Breast epithelium (tissue), 4 donors: ENCODE measurements at regions not wholly inside any gene's neighbourhood (a gene's known extent, or its start where the extent isn't known, plus 50 kb on each side); places are given as distances from the start of the nearest gene placed in this dataset.

Source experiments
- DNase-seq, 2 donors: peaks; one replicate each; pipeline ENCODE4 v3.0.0-alpha.2; 2019; ENCODE audit warnings: low spot score in 2 of 2
- H3K27ac ChIP-seq, 2 donors: fragments of 200-600 bp; sonication (generic) in 1 of 2; one replicate each; pipeline ENCODE4 v1.5.1; 2016 to 2019; ENCODE audit warnings: mild to moderate bottlenecking in 1 of 2
- H3K27me3 ChIP-seq, 2 donors: fragments of 200-600 bp; sonication (generic) in 1 of 2; one replicate each; pipeline versions ENCODE4 v1.5.1 to v1.6.0; 2017 to 2019; ENCODE audit warnings: control low read depth in 1 of 2, mild to moderate bottlenecking in 1 of 2
- H3K36me3 ChIP-seq: fragments of 200-600 bp; one replicate; pipeline ENCODE4 v1.5.1; 2019
- H3K4me1 ChIP-seq, 2 donors: fragments of 200-600 bp; sonication (generic); one replicate each; pipeline ENCODE4 v1.5.1; 2016 to 2019; ENCODE audit warnings: control low read depth in 1 of 2
- H3K4me3 ChIP-seq, 3 donors: fragments of 200-600 bp; sonication (generic); 1 replicate in 2 of 3; 2 replicates in 1 of 3; pipeline ENCODE4 v1.5.1; 2016 to 2019; ENCODE audit warnings: mild to moderate bottlenecking in 3 of 3, moderate library complexity in 2 of 3
- H3K9me3 ChIP-seq, 2 donors: fragments of 200-600 bp; sonication (generic) in 1 of 2; one replicate each; pipeline ENCODE4 v1.5.1; 2016 to 2019; ENCODE audit warnings: control low read depth in 1 of 2
- POLR2A ChIP-seq: fragments of 450-650 bp; IDR thresholded peaks from one replicate; pipeline ENCODE4 v1.6.1; 2016; ENCODE audit warnings: antibody characterized with exemption, mild to moderate bottlenecking, moderate library complexity
- POLR2AphosphoS5 ChIP-seq, 3 donors: sonication (generic); formaldehyde crosslinking; IDR thresholded peaks; one replicate each; pipeline ENCODE4 v1.6.1; 2017; ENCODE audit warnings: antibody characterized with exemption in 3 of 3
- intact Hi-C: fragments of 100-400 bp; cut with DNase I; formaldehyde crosslinking; loops from one replicate; pipeline ENCODE4 v1.15.1; 2023; ENCODE audit warnings: low total_unique reads
- TF ChIP-seq, protein P1 (sequence below), 3 donors: fragments of 450-650 bp; IDR thresholded peaks; one replicate each; pipeline ENCODE4 v1.5.1; 2016 to 2017; ENCODE audit warnings: antibody characterized with exemption in 3 of 3, mild to moderate bottlenecking in 3 of 3, moderate library complexity in 3 of 3

DNA sequence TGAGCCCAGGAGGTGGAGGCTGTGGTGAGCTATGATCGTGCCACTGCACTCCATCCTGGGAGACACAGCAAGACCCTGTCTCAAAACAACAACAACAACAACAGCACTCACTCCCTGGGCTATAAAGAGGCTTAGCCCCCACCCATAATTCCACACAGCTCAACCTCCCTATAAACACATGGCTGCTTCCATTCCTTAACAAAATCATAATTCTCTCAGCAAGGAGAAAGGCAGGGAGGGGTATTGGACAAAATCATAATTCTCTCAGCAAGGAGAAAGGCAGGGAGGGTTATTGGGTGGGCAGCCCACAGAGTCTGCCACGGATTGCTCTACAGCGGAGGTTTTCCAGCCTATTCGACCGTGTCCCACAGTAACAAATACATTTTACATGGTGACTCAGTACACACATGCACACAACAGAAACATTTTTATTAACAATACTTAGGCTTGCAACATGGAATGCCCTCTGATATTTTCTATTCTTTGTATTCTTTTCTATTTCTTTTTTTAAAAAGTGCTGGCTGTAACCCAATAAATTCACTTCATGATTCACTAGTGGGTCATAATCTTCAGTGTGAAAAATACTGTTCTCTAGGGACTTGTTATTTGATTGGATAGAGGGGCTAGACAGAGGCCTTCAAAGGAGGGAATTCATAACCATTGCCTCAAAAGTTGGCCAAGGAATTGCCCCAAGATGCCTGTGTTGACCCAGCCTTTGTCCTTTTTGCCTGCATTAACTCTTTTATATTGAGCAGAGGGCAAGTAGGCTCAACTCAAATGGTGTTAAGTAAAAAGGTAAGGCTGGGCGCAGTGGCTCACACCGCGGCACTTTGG, 50.6 kb upstream of the ZMYND8 start:
- H3K27ac ChIP-seq, result no peak overlapping the region
- H3K9me3 ChIP-seq, result no peaks in the 10 kb centered on the region
- no peaks in the 10 kb centered on the region for H3K27me3 ChIP-seq
- intact Hi-C loops, result no loop called here
- H3K4me1 ChIP-seq, result no peaks in the 10 kb centered on the region
- no peak overlapping the region for H3K4me3 ChIP-seq
- no peak for DNase-seq
- no peaks in the 10 kb centered on the region for H3K36me3 ChIP-seq
- no peak for TF ChIP-seq POLR2AphosphoS5 (IDR thresholded peaks at IDR 0.05)
- TF ChIP-seq, protein P1, sequence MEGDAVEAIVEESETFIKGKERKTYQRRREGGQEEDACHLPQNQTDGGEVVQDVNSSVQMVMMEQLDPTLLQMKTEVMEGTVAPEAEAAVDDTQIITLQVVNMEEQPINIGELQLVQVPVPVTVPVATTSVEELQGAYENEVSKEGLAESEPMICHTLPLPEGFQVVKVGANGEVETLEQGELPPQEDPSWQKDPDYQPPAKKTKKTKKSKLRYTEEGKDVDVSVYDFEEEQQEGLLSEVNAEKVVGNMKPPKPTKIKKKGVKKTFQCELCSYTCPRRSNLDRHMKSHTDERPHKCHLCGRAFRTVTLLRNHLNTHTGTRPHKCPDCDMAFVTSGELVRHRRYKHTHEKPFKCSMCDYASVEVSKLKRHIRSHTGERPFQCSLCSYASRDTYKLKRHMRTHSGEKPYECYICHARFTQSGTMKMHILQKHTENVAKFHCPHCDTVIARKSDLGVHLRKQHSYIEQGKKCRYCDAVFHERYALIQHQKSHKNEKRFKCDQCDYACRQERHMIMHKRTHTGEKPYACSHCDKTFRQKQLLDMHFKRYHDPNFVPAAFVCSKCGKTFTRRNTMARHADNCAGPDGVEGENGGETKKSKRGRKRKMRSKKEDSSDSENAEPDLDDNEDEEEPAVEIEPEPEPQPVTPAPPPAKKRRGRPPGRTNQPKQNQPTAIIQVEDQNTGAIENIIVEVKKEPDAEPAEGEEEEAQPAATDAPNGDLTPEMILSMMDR (IDR thresholded peaks at IDR 0.05), result no peak
- TF ChIP-seq POLR2A, result no peak

DNA sequence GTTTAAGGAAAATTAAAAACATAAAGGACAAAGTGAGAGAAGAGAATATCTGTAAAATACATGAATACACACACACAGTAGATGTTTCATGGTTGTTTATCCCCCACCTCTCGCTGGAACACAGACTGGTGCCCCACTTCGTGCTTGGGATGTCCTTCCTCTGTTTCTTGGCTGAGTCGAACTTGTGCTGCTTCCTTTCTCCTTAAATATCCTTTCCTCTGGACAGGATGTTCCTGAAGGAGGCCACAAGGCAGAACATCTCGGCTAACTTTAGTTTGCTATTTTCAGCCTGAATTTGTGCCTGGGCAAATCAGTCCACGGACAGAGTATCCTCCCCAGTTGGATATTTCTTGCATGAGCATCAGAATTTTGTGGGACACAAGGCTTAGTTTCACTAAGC, 54.7 kb upstream of the ZMYND8 start:
- H3K27me3 ChIP-seq, result no peaks in the 10 kb centered on the region
- no peaks in the 10 kb centered on the region for H3K4me1 ChIP-seq
- no peak for DNase-seq
- no peaks in the 10 kb centered on the region for H3K36me3 ChIP-seq
- H3K4me3 ChIP-seq, result peak overlapping the region in 1 of 3 donors; percentile 11
- no peaks in the 10 kb centered on the region for H3K9me3 ChIP-seq
- TF ChIP-seq POLR2AphosphoS5 (IDR thresholded peaks at IDR 0.05) (no peak), POLR2A (no peak)
- TF ChIP-seq, protein P1 (IDR thresholded peaks at IDR 0.05), result no peak
- H3K27ac ChIP-seq, result peak overlapping the region in 1 of 2 donors; percentile 55
- intact Hi-C loops, result no loop called here

DNA sequence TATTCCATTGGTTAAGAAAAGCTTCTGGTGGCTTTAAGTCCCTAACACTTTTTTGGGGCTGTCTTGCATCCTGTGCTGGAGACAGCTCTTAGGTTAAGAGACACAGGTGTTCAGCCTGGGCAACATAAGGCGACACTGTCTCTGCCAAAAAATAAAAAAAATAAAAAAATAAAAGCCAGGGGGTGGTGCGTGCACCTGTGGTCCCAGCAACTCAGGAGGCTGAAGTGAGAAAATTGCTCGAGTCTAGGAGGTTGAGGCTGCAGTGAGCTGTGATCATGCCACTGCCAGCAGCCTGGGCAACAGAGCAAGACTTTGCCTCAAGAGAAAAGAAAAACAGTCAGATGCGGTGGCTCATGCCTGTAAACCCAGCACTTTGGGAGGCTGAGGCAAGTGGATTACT, 55.6 kb upstream of the ZMYND8 start:
- intact Hi-C loops, result no loop called here
- DNase-seq, result no peak
- Histone ChIP-seq H3K27ac (no peak overlapping the region), H3K4me1 (no peaks in the 10 kb centered on the region), H3K36me3 (no peaks in the 10 kb centered on the region), H3K9me3 (no peaks in the 10 kb centered on the region), H3K27me3 (no peaks in the 10 kb centered on the region), H3K4me3 (no peak overlapping the region)
- TF ChIP-seq, protein P1 (IDR thresholded peaks at IDR 0.05), result no peak

DNA sequence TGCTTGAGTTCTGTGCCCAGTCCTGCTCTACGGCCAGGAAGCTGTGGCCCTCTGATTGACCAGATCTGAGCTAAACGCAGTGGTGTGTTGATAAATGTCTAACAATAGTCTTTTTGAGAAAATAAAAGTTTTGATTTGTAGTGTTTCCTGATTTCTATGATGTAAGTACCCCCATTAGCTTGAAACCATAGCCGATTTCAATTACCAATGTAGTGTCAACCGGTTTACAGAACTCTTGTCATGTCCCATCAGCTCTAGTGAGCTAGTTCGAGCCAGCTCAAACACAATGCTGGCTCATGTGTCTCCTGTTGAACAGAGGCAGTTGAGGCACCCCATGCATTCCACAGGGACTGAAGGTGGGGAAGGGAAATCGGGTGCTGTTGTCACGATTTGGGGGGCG, 56.7 kb upstream of the ZMYND8 start:
- DNase-seq, result no peak
- H3K4me3 ChIP-seq, result no peak overlapping the region
- no peak overlapping the region for H3K27ac ChIP-seq
- TF ChIP-seq POLR2A, result no peak
- TF ChIP-seq, protein P1 (IDR thresholded peaks at IDR 0.05), result no peak
- no peak for TF ChIP-seq POLR2AphosphoS5 (IDR thresholded peaks at IDR 0.05)
- no peaks in the 10 kb centered on the region for H3K27me3 ChIP-seq
- H3K9me3 ChIP-seq, result no peaks in the 10 kb centered on the region
- intact Hi-C loops, result no loop called here
- no peaks in the 10 kb centered on the region for H3K36me3 ChIP-seq
- no peaks in the 10 kb centered on the region for H3K4me1 ChIP-seq

DNA sequence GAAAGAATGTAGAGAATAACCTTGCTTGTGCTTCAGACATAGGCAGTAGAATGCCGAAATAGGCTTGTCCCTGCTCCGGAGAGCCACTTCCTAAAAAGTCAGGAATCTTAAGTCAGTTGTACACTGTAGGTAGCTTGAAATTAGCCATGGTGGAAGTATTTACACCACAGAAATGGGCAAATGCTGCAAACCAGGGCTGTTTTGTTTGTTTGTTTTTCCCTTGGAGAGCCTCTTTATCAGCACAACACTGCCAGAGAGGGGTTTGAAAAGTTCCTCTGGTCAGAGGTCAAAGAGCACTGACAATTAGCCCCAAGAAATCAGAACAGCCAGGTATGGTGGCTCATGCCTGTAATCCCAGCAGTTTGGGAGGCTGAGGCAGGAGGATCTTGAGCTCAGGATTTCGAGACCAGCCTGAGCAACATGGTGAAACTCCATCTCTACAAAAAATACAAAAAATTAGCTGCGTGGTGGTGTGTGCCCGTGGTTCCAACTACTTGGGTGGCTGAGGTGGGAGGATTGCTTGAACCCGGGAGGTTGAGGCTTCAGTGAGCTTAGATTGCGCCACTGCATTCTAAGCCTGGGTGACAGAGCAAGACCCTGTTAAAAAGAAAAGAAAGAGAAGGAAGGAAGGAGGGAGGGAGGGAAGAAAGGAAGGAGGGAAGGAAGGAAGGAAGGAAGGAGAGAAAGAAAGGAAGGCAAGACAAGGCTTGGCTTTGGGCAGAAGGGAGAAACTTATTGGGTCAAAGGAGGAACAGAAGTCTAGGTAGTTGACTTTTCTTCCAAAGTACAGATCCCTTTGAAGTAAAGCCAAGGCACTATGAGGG, 61.0 kb upstream of the ZMYND8 start:
- Histone ChIP-seq H3K27me3 (no peaks in the 10 kb centered on the region), H3K27ac (no peak overlapping the region), H3K36me3 (no peaks in the 10 kb centered on the region), H3K4me1 (no peaks in the 10 kb centered on the region), H3K4me3 (no peak overlapping the region), H3K9me3 (no peaks in the 10 kb centered on the region)
- intact Hi-C loops, result no loop called here
- TF ChIP-seq POLR2AphosphoS5 (IDR thresholded peaks at IDR 0.05) (no peak), POLR2A (no peak)
- TF ChIP-seq, protein P1 (IDR thresholded peaks at IDR 0.05), result no peak
- no peak for DNase-seq
